Fibroblast of pulmonary artery (primary cell): ENCODE measurements at regions not wholly inside any gene's neighbourhood (a gene's known extent, or its start where the extent isn't known, plus 50 kb on each side); places are given as distances from the start of the nearest gene placed in this dataset.

Source experiments
- DNase-seq: peaks from one replicate; pipeline ENCODE4 v3.0.0-alpha.2; 2010; ENCODE audit warnings: low read depth
- H3K4me3 ChIP-seq: replicated peaks from 2 replicates; pipeline ENCODE4 v1.5.1; 2011; ENCODE audit warnings: low read depth, mild to moderate bottlenecking, control low read depth, low read length, moderate library complexity
- TF ChIP-seq, protein P1 (sequence below): IDR thresholded peaks from 2 replicates; pipeline ENCODE4 v1.5.1; 2011; ENCODE audit warnings: mild to moderate bottlenecking, control low read depth, low read length, inconsistent platforms; ENCODE audit errors: missing control alignments

DNA sequence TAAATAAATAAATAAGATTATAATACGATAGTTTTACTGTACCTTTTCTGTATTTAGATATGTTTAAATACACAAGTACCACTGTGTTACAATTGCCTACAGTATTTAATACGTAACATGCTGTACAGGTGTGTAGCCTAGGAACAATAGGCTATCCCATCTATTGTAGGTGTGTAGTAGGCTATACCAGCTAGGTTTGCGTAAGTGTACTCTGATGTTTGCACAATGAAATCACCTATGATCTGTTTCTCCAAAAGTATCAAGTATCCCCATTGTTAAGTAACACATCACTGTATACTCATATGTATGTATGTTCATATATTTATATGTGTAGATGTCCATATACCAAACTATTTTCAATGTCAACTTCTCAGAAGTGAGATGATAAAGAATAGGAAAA is 118.2 kb upstream of the RND3 start:
- no peak overlapping the region for H3K4me3 ChIP-seq
- TF ChIP-seq, protein P1, sequence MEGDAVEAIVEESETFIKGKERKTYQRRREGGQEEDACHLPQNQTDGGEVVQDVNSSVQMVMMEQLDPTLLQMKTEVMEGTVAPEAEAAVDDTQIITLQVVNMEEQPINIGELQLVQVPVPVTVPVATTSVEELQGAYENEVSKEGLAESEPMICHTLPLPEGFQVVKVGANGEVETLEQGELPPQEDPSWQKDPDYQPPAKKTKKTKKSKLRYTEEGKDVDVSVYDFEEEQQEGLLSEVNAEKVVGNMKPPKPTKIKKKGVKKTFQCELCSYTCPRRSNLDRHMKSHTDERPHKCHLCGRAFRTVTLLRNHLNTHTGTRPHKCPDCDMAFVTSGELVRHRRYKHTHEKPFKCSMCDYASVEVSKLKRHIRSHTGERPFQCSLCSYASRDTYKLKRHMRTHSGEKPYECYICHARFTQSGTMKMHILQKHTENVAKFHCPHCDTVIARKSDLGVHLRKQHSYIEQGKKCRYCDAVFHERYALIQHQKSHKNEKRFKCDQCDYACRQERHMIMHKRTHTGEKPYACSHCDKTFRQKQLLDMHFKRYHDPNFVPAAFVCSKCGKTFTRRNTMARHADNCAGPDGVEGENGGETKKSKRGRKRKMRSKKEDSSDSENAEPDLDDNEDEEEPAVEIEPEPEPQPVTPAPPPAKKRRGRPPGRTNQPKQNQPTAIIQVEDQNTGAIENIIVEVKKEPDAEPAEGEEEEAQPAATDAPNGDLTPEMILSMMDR, result no peak
- DNase-seq, result no peak

DNA sequence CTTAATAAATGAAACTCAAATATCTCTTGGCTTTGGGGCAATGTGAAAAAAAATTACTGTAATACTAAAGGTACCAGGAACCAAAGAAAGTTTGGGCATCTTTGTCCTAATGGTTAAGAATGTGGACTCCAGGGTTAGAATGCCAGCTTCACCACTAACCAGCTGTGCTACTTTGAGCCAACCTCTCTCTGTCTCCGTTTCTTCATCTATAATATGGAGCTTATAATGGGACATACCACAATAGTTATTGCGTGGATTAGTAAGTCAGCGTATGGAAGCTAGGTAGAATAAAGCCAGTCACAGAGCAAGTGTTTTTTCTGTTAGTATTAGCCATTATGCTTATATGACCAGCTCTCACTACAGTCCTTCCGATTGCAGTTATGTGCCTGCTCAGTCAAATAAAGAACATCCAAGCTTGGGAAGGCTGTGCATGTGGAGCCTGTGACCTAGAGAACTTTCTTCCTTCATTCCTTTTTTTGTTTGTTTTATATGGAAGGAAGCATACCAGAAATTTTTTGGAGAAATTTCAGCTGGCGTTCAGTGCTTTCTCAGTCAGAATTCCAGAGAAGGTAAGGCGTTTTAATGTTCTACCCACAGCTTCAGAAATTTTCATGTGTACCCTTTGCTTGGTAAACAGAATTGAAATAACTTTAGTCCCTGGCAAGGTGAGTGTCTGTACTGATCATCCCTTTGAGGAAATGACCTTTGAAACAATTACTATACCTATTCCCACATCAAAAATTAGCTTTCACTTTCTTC is 114.0 kb upstream of the RND3 start:
- peak; percentile 72 for DNase-seq
- TF ChIP-seq, protein P1, result no peak
- H3K4me3 ChIP-seq, result no peak overlapping the region

DNA sequence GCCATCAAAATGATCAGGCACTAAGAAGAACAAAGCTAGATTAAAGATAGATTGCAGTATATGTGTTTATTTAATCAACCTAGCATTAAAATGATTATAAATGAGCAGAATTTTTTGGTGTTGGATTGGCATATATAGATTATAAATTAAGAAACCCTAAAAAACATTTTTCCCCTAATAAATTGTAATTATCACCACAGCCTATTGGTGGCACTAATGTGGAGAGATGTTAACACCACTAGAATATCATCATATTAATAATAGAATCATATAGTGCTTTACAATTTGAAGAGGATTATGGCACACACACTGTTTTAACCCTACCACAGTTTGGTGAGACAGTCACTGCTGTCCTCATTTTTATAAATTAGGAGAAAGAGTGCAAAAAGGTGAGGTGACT is 112.4 kb upstream of the RND3 start:
- no peak overlapping the region for H3K4me3 ChIP-seq
- TF ChIP-seq, protein P1, result peak; percentile 23
- no peak for DNase-seq

DNA sequence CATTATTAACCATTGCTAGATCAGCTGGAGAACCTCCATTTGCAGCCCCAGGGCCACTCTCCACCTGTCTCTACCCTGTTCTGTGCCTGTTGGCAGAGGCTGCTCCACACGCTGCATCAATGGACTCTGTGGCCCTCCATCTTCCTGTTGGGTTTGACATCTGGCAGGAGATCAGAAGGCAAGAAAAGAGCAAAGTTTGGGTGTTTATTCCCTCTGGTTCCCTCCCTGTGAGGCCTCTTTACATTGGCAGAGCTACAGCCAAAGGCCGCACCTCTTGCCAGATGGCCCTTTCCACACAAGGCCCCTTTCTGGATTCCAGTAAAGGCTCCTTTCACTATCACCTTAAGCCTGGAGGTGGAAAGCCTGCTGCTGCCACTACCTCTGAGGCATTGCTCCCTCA is 110.9 kb upstream of the RND3 start:
- TF ChIP-seq, protein P1, result no peak
- no peak for DNase-seq
- H3K4me3 ChIP-seq, result no peak overlapping the region

DNA sequence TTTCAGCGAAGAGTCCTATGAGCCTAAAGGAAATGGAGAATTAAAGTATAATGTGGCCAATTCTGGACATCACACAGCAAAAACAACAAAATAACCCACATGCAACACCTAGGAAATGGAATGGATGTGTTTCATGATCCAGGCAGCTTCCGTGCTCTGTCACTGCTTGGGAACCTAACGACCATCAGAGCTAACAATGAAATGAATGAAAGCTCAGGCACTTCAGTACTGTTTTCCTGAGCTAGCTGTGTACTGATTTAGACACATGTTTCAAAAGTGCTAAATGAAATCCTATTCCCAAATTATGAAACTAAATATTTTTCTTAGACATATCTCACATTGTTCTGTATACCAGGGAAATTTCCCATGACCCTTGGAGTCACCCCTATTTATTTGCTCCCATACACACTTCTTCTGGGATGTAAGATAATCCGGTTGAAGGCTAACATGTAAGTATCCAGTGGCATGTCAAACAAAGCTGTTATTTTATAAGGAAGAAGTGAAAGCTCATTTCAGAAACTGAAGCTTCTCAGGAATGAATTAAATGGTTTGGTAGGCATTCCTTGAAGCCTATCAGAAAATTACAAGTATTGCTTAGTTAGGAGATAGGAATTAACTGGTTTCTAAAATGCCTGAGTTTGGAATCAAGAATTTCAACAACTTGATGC is 108.5 kb upstream of the RND3 start:
- peak; percentile 57 for DNase-seq
- no peak overlapping the region for H3K4me3 ChIP-seq
- TF ChIP-seq, protein P1, result no peak

DNA sequence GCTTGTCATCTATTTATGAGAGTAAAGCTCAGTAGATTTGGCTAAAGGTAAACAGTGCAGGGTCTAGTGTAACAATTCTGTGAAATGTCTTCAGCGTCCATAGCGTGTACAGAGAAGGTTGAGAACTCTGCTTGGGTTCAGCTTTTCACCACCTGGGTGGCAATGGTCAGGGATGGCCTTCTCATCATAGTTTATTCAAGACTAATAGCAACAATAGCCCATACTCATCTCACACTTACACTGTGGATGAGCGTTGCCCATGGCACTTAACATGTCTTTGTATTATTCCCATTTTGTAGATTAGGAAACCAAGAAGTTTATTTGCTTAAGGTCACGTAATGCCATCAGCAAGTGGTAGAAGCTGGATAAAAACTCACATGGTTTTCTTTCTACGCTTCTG is 106.8 kb upstream of the RND3 start:
- DNase-seq, result no peak
- TF ChIP-seq, protein P1, result no peak
- no peak overlapping the region for H3K4me3 ChIP-seq
